ENCODE measurements at regions not wholly inside any gene's neighbourhood (a gene's known extent, or its start where the extent isn't known, plus 50 kb on each side); places are given as distances from the start of the nearest gene placed in this dataset.

- no peak for TF ChIP-seq POLR2A (IDR thresholded peaks at IDR 0.05)
- no peak for TF ChIP-seq CTCF (IDR thresholded peaks at IDR 0.05)
Measured at GRCh38 chr15:69613988-69614387, 161.4 kb downstream of the RPLP1 start.
